AG08395 (cell line): ENCODE measurements at regions not wholly inside any gene's neighbourhood (a gene's known extent, or its start where the extent isn't known, plus 50 kb on each side); places are given as distances from the start of the nearest gene placed in this dataset.

Experiments
- DNase-seq: peaks from one replicate; pipeline ENCODE4 v3.0.0; 2012; ENCODE audit warnings: mixed read lengths, low spot score

- DNase-seq, result peak; percentile 77
Measured at GRCh38 chr16:55944377-55944802, 69.2 kb upstream of the CES5A start.

- DNase-seq, result no peak
Measured at GRCh38 chr16:55943267-55943666, 68.1 kb upstream of the CES5A start.

- no peak for DNase-seq
Measured at GRCh38 chr16:55942821-55943220, 67.6 kb upstream of the CES5A start.

DNA sequence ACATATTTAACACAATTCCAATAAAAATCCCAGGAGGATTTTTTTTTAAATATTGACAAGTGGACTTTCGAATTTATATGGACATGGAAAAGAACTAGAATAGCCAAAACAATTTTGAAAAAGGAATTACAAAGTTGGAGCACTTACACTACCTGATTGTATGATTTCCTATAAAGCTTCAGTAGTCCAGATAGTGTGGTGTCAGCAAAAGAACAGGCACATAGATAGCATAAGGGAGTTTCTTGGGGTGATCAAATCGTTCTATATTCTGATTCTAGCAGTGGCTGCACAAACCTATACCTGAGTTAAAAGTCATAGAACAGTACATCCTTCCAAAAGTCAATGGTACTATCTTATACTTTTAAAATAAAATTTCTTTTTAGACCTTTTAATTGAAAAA is 66.4 kb upstream of the CES5A start:
- DNase-seq, result no peak

GRCh38 chr16:55938126-55938525 is 63.0 kb upstream of the CES5A start:
- no peak for DNase-seq

DNA sequence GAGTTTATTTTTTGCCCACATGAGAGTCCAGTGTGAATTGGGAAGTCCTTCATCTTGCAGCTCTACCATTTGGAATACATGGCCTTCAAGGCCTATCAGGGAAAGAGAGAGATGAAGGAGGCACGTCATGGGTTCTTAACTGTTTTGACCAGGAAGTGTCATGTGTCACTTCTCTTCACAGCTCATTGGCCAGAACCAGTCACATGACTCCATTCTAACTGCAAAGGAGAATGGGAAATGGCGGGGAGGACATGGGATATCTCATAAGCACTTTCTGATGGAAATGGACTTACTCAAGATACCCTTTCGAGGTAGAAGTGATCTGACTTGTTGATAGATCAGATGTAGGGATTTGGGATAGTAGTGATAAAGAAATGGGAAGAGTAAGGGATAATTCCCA is 57.9 kb upstream of the CES5A start:
- no peak for DNase-seq

- no peak for DNase-seq
Measured at GRCh38 chr16:55930036-55930435, 54.9 kb upstream of the CES5A start.

DNA sequence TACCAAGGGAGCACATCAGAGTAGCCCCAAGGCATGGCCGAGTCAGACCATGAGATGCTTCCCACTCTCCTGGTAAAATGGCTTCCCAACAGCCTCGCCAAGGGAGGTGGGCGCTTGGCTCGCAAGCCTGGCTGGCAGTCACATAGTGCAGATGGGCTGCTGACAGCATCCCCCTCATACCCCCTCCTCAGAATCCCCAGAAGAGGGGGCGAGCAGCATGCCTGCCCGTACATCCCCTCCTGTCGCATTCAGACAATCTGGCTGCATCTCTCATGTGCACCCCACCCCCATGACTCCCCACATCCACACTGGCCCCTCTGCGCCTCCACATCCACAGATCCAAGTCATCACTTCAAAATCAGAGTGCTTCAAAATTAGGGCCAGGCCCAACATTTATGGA is 54.0 kb upstream of the CES5A start:
- DNase-seq, result no peak

- DNase-seq, result no peak
Measured at GRCh38 chr16:55925242-55925641, 50.1 kb upstream of the CES5A start.
